MM.1S (cell line): ENCODE measurements at regions not wholly inside any gene's neighbourhood (a gene's known extent, or its start where the extent isn't known, plus 50 kb on each side); places are given as distances from the start of the nearest gene placed in this dataset.

Source experiments
- CTCF ChIP-seq: fragments of 300-600 bp; sonication (generic); IDR thresholded peaks from 2 replicates; pipeline ENCODE4 v1.5.1; 2016; ENCODE audit warnings: antibody characterized with exemption, low read length, mixed read lengths
- EZH2phosphoT487 ChIP-seq: fragments of 300-600 bp; sonication (generic); IDR thresholded peaks from 2 replicates; pipeline ENCODE4 v1.6.1; 2018; ENCODE audit warnings: antibody characterized with exemption, low read length

GRCh38 chrX:45758319-45758718, 557.6 kb upstream of the DIPK2B start:
- TF ChIP-seq EZH2phosphoT487: no peak
- TF ChIP-seq CTCF: no peak
